Epidermal melanocyte (primary cell): ENCODE measurements at regions not wholly inside any gene's neighbourhood (a gene's known extent, or its start where the extent isn't known, plus 50 kb on each side); places are given as distances from the start of the nearest gene placed in this dataset.

Source experiments
- DNase-seq: peaks from one replicate; pipeline ENCODE4 v3.0.0; 2011; ENCODE audit warnings: low spot score; ENCODE audit not compliant: insufficient read length

- no peak for DNase-seq
These were observed 358.3 kb downstream of the EFNB2 start for GRCh38 chr13:106177146-106177545.

GRCh38 chr13:106176117-106176516 is 359.3 kb downstream of the EFNB2 start:
- DNase-seq = peak; percentile 37

GRCh38 chr13:106173891-106174610 is 361.4 kb downstream of the EFNB2 start:
- DNase-seq = no peak

GRCh38 chr13:106173346-106173745 is 362.1 kb downstream of the EFNB2 start:
- DNase-seq = no peak

- DNase-seq = no peak
These were observed 363.1 kb downstream of the EFNB2 start for GRCh38 chr13:106172176-106172905.

DNA sequence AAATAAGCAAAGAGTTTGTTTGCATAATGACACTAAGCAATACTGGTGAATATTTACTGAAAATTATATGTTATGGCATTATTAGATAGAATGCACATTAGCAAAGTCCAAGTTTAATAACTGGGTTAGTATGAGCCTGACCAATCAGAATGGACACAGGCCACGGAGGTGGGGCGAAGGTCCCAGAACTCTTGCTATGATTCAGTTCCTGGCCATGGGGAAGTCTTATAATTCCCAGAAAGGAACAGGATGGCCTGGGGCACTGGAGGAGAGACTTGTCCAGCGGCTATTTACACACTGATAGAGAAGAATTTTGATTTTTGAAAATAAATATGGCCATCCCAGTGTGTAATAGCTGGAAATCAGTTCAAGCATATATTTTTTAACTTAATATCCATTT is 372.0 kb downstream of the EFNB2 start:
- no peak for DNase-seq

- DNase-seq = no peak
These were observed 374.3 kb downstream of the EFNB2 start for GRCh38 chr13:106161146-106161545.

DNA sequence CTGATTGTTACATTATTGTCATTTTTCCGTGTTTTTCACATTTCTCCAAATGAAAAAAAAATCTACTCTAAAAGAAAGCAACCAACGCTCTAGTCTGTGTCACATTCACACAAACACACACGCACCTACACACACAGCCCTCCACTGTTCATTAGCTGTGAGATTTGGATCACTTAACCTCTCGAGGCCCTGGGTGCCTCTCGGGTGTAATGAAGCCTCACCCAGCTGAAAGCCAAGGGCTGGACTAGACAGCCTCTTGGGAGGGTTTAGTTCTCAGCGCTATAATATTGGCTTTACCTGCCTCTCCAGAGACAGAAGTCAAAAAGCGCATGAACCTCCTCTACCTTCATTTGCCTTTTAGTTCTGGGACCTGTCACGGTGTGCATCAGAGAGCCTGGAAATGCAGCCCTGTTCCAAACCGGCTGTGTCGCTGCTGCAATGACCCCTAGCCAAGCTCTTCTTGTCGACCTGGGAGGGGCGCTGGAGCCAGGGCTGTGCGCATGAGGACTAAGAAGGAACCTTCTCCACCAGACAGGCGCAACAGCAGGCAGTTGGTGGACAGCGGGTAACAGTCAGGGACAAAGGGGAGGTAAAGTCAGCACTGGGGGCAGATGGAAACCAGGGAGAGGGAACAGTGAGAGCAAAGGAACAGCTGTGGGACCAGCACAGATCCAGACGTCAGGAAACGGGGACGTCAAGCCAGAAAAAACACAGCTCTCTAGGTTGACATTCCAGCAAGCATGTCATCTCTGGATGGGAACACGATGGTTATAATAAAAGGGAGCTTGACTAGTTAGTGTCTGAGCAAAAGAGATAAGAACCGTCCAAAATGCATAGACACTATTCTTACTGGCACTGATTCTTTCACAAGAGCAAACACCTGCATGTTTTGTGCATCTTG is 375.9 kb downstream of the EFNB2 start:
- DNase-seq = no peak

GRCh38 chr13:106156468-106156867 is 379.0 kb downstream of the EFNB2 start:
- DNase-seq = no peak

DNA sequence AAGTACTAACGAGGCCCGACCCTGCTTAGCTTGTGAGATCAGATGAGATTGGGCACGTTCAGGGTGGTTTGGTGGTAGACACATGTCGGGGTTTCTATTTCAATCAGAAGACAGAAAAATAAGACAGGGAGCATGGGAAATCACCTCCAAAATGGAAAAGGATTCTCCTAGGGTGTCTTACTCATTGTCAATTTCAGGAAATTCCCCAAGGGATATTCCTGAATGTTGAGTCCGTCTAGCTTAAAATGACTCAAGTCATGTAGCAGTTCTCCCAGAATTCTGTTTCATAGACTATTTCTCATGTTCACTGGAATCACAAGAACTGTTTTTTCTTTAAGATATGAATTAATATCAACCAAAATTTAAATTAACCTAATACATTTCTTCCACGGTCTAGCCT is 380.1 kb downstream of the EFNB2 start:
- DNase-seq = no peak

DNA sequence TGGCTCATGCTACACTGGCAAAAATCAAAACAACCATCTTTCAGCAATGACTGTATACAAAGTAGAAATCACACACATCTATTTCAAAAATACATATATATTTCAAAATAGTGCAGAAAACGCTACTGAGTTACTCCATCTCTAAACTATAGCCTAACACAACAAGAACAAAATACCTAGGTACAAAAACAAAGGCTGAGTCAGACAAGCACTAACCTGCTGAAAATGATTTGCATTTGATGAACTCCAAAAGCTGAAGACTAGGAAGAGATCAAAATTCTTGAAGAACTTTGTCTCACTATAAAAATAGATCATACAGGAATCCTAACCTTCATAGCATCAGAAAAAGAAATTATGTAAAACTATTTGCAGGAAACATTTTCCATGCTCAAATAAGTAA is 381.6 kb downstream of the EFNB2 start:
- DNase-seq = no peak

GRCh38 chr13:106153041-106153440 is 382.4 kb downstream of the EFNB2 start:
- no peak for DNase-seq

- no peak for DNase-seq
These were observed 383.4 kb downstream of the EFNB2 start for GRCh38 chr13:106152047-106152446.

DNA sequence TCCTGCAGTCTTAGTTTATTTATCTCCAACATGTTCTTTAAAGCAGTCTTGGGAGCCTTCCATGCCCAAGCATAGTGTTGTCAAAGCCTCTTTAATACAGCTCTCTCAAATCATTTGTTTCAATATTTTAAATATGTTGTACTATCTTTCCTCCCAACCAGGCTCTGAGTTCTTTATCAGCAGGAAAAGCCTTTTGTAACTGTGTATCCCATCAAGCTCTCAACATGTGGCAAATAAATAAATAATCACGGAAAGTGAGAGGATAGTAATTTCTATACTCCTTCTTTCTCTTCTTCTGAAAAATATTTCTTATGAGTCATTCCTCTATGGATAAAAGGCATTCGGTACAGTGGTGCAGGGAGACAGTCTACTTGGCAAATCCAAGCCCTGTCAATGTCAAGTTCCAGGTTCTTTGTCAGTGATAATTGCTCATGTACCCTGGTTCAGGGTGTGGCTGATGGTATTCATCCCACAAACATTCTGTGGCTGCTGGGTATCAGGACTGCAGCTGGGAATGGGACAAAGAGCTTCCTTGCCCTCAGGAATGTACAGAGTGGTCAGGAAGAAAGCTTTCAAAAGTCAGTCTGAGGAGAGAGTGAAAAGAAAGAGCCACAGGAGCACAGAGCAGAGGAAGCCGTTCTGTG is 384.3 kb downstream of the EFNB2 start:
- DNase-seq = peak; percentile 69

GRCh38 chr13:106145997-106146864 is 389.2 kb downstream of the EFNB2 start:
- DNase-seq = no peak

DNA sequence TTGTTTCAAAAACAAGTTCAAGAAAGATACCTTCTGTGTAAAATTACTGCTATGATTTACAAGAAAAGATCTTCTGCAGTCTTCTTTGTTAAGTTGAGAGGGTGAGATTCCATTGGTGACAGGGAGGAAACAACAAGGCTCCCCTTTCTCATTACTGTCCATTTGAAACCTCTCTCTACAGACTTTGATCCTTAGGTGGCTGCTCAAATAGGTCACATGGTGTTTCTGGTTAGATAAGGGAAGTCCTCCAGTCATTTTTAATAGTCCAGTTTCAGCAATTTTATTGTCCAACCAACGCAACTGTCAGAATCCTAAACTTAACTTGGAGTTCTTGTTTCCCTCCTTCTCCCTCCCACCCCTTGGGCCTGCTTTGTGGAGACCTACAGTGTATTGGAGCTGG is 390.4 kb downstream of the EFNB2 start:
- no peak for DNase-seq

GRCh38 chr13:106143930-106144709 is 391.3 kb downstream of the EFNB2 start:
- DNase-seq = no peak

- no peak for DNase-seq
These were observed 392.1 kb downstream of the EFNB2 start for GRCh38 chr13:106143392-106143791.

GRCh38 chr13:106140476-106140875 is 395.0 kb downstream of the EFNB2 start:
- DNase-seq = no peak

- no peak for DNase-seq
These were observed 395.5 kb downstream of the EFNB2 start for GRCh38 chr13:106139942-106140341.
